ENCODE measurements at regions not wholly inside any gene's neighbourhood (a gene's known extent, or its start where the extent isn't known, plus 50 kb on each side); places are given as distances from the start of the nearest gene placed in this dataset.

DNA sequence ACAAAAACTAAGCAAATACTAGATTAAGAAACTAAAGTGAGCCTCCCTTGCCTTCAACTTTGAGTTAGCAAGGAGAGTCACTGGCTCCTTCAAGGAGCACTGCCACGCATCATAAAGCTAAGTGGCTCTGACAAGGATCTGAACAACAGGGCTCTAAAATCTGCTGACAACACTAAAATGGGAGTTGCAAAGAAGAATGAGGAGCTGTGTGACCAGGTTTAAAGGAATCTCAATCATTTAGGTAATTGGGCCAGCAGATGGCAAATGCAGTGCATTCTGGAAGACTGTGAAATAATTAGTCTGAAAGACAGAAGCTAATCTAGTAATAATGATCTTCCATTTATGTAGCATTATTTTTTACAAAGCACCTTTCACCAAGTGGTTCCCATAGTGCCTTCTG lies 297.0 kb upstream of the TAS2R1 start:
- Histone ChIP-seq H3K36me3 (ENCODE audit: control insufficient read depth in 2 of 3, insufficient read depth in 3 of 3, low read length in 3 of 3) (no peaks in the 10 kb centered on the region), H3K27ac (ENCODE audit: low read depth in 2 of 2, low read length in 2 of 2) (no peak overlapping the region), H3K9ac (ENCODE audit: low read length in 3 of 3) (no peak overlapping the region), H3K4me1 (ENCODE audit: control insufficient read depth in 2 of 3, insufficient read depth in 2 of 3, low read depth in 1 of 3, low read length in 3 of 3) (peaks cover 0 to 3% (median 0%) of the 10 kb centered on the region in 3 donors), H3K9me3 (ENCODE audit: control insufficient read depth in 2 of 3, insufficient read depth in 1 of 3, low read length in 3 of 3) (peaks cover 0 to 10% (median 0%) of the 10 kb centered on the region in 3 donors), H3K4me3 (ENCODE audit: low read length in 3 of 3) (no peak overlapping the region), H3K27me3 (ENCODE audit: control insufficient read depth, insufficient read depth, low read length) (no peaks in the 10 kb centered on the region)
- FAIRE-seq (no peak), DNase-seq (peak in 2 of 5 donors; percentile 51 to 60)
- TF ChIP-seq, protein P1, sequence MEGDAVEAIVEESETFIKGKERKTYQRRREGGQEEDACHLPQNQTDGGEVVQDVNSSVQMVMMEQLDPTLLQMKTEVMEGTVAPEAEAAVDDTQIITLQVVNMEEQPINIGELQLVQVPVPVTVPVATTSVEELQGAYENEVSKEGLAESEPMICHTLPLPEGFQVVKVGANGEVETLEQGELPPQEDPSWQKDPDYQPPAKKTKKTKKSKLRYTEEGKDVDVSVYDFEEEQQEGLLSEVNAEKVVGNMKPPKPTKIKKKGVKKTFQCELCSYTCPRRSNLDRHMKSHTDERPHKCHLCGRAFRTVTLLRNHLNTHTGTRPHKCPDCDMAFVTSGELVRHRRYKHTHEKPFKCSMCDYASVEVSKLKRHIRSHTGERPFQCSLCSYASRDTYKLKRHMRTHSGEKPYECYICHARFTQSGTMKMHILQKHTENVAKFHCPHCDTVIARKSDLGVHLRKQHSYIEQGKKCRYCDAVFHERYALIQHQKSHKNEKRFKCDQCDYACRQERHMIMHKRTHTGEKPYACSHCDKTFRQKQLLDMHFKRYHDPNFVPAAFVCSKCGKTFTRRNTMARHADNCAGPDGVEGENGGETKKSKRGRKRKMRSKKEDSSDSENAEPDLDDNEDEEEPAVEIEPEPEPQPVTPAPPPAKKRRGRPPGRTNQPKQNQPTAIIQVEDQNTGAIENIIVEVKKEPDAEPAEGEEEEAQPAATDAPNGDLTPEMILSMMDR (IDR thresholded peaks at IDR 0.05; ENCODE audit: borderline replicate concordance, extremely low read depth, insufficient read depth), result no peak
- intact Hi-C loops (cut with DNase I), result no loop called here

DNA sequence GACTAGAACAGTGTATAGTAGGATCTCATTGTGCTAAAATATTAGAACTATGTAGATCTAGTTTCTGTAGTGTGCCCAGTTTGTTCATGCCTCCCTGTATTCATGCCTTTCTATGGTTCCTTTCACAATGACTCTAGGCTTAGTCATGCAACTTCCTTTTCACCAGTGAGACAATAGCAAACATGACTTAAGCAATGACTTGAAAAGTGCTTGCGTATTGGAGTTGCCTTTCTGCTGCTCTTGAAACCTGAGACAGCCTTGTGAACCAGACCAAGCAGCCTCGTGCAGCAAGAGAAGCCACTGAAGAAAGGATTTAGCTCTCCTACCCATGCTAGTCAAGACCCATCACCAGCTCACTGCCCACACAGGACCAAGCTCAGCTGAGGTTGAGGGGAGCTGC lies 294.5 kb upstream of the TAS2R1 start:
- H3K4me3 ChIP-seq (ENCODE audit: low read length in 3 of 3), result no peak overlapping the region
- H3K9me3 ChIP-seq (ENCODE audit: control insufficient read depth in 2 of 3, insufficient read depth in 1 of 3, low read length in 3 of 3), result peaks cover 0 to 10% (median 0%) of the 10 kb centered on the region in 3 donors
- no peak for DNase-seq
- peaks cover 0 to 3% (median 0%) of the 10 kb centered on the region in 3 donors for H3K4me1 ChIP-seq (ENCODE audit: control insufficient read depth in 2 of 3, insufficient read depth in 2 of 3, low read depth in 1 of 3, low read length in 3 of 3)
- H3K36me3 ChIP-seq (ENCODE audit: control insufficient read depth in 2 of 3, insufficient read depth in 3 of 3, low read length in 3 of 3), result no peaks in the 10 kb centered on the region
- intact Hi-C loops (cut with DNase I), result no loop called here
- TF ChIP-seq, protein P1 (IDR thresholded peaks at IDR 0.05; ENCODE audit: borderline replicate concordance, extremely low read depth, insufficient read depth), result no peak
- H3K9ac ChIP-seq (ENCODE audit: low read length in 3 of 3), result no peak overlapping the region
- no peaks in the 10 kb centered on the region for H3K27me3 ChIP-seq (ENCODE audit: control insufficient read depth, insufficient read depth, low read length)
- H3K27ac ChIP-seq (ENCODE audit: low read depth in 2 of 2, low read length in 2 of 2), result no peak overlapping the region
- FAIRE-seq, result no peak

DNA sequence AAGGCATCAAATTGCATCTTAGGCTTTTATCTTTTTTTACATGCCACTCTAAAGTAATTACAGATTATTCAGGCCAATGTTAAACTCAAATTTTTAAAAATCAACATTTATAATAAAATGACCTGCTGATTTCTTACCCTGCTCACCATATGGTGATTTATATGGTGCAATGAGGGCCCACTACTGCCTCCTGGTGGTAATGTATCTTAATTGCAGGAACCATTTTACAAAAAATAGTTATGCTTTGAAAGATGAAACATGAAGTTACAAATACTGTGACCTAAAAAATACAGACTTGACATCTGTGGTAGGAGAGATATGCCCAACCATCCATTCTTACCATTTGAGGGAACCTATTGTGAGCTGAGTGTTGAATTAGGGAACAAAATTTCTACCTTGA lies 292.6 kb upstream of the TAS2R1 start:
- FAIRE-seq (no peak), DNase-seq (no peak)
- no peak overlapping the region for H3K4me3 ChIP-seq (ENCODE audit: low read length in 3 of 3)
- no peak overlapping the region for H3K27ac ChIP-seq (ENCODE audit: low read depth in 2 of 2, low read length in 2 of 2)
- TF ChIP-seq, protein P1 (IDR thresholded peaks at IDR 0.05; ENCODE audit: borderline replicate concordance, extremely low read depth, insufficient read depth), result no peak
- peaks cover 0 to 10% (median 0%) of the 10 kb centered on the region in 3 donors for H3K9me3 ChIP-seq (ENCODE audit: control insufficient read depth in 2 of 3, insufficient read depth in 1 of 3, low read length in 3 of 3)
- intact Hi-C loops (cut with DNase I), result no loop called here
- H3K4me1 ChIP-seq (ENCODE audit: control insufficient read depth in 2 of 3, insufficient read depth in 2 of 3, low read depth in 1 of 3, low read length in 3 of 3), result no peaks in the 10 kb centered on the region
- no peaks in the 10 kb centered on the region for H3K36me3 ChIP-seq (ENCODE audit: control insufficient read depth in 2 of 3, insufficient read depth in 3 of 3, low read length in 3 of 3)
- H3K27me3 ChIP-seq (ENCODE audit: control insufficient read depth, insufficient read depth, low read length), result no peaks in the 10 kb centered on the region
- no peak overlapping the region for H3K9ac ChIP-seq (ENCODE audit: low read length in 3 of 3)

DNA sequence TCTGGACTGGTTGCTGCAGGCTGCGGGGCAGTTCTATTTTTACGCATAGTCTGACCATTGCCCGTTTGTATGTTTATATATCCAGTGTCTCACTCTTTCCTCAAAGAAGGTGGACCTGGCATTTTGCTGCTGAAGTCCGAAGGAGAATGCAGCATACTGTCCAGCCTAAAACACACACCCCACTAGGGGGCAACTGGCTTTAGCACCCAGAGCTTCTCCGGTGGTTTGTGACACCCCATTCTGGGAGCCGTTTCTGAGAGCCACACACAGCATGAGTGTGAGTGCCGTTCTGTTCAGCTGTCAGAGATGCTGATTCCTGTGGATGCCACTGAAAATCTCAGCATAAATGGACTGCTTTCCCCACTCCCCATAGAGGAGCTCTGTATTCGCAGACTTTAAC lies 290.5 kb upstream of the TAS2R1 start:
- FAIRE-seq (no peak), DNase-seq (no peak)
- Histone ChIP-seq H3K4me1 (ENCODE audit: control insufficient read depth in 2 of 3, insufficient read depth in 2 of 3, low read depth in 1 of 3, low read length in 3 of 3) (no peaks in the 10 kb centered on the region), H3K9ac (ENCODE audit: low read length in 3 of 3) (no peak overlapping the region), H3K9me3 (ENCODE audit: control insufficient read depth in 2 of 3, insufficient read depth in 1 of 3, low read length in 3 of 3) (peaks cover 0 to 10% (median 0%) of the 10 kb centered on the region in 3 donors), H3K36me3 (ENCODE audit: control insufficient read depth in 2 of 3, insufficient read depth in 3 of 3, low read length in 3 of 3) (no peaks in the 10 kb centered on the region), H3K27me3 (ENCODE audit: control insufficient read depth, insufficient read depth, low read length) (no peaks in the 10 kb centered on the region), H3K4me3 (ENCODE audit: low read length in 3 of 3) (no peak overlapping the region), H3K27ac (ENCODE audit: low read depth in 2 of 2, low read length in 2 of 2) (no peak overlapping the region)
- TF ChIP-seq, protein P1 (IDR thresholded peaks at IDR 0.05; ENCODE audit: borderline replicate concordance, extremely low read depth, insufficient read depth), result no peak
- intact Hi-C loops (cut with DNase I), result no loop called here
